ENCODE measurements at regions not wholly inside any gene's neighbourhood (a gene's known extent, or its start where the extent isn't known, plus 50 kb on each side); places are given as distances from the start of the nearest gene placed in this dataset.
"Not testable (repeated sequence)": the region's sequence is repeated elsewhere in the genome, so short reads cannot be mapped to it uniquely, and the experiment has no call there.

- Histone ChIP-seq H3K4me3 (ENCODE audit: insufficient read depth in 1 of 2, low read depth in 1 of 2, low read length in 2 of 2) (no peak overlapping the region), H3K23ac (ENCODE audit: low read length in 2 of 2) (no peak overlapping the region), H3K9me3 (ENCODE audit: control insufficient read depth, low read length) (peaks cover 3% of the 10 kb centered on the region), H3K14ac (ENCODE audit: low read length in 2 of 2) (no peak overlapping the region), H3K27ac (ENCODE audit: low read length, poor library complexity, severe bottlenecking) (no peak overlapping the region), H3K18ac (ENCODE audit: low read depth in 1 of 2, low read length in 2 of 2) (no peak overlapping the region), H3K4me1 (ENCODE audit: control insufficient read depth, insufficient read depth, low read depth, low read length) (no peaks in the 10 kb centered on the region), H3K4ac (ENCODE audit: low read depth in 1 of 2, low read length in 2 of 2) (no peak overlapping the region), H3K79me1 (replicated peaks; ENCODE audit: low read length, poor library complexity, severe bottlenecking) (no peaks in the 10 kb centered on the region), H4K91ac (ENCODE audit: low read length) (no peak overlapping the region), H2AK5ac (ENCODE audit: low read length, severe bottlenecking) (no peak overlapping the region), H2AFZ (ENCODE audit: low read depth, low read length) (no peak overlapping the region), H3K36me3 (ENCODE audit: control insufficient read depth in 1 of 2, insufficient read depth in 2 of 2, low read depth in 1 of 2, low read length in 2 of 2) (no peaks in the 10 kb centered on the region), H2BK12ac (ENCODE audit: low read length in 2 of 2) (no peak overlapping the region), H3K4me2 (ENCODE audit: low read length, poor library complexity, severe bottlenecking) (no peak overlapping the region), H2BK120ac (ENCODE audit: low read depth, low read length) (no peak overlapping the region), H2BK15ac (ENCODE audit: low read depth, poor library complexity, severe bottlenecking) (no peak overlapping the region), H2BK5ac (ENCODE audit: low read depth, low read length, poor library complexity, severe bottlenecking) (no peak overlapping the region), H3K27me3 (ENCODE audit: control insufficient read depth in 1 of 2, insufficient read depth in 1 of 2, low read length in 2 of 2) (no peaks in the 10 kb centered on the region), H4K8ac (ENCODE audit: low read length) (no peak overlapping the region), H3K9ac (ENCODE audit: low read length) (no peak overlapping the region)
- DNase-seq: no peak
- no CpG with 5 or more reads among the region's 1 CpG for WGBS
Measured at GRCh38 chr7:83837683-83838082, 188.7 kb upstream of the SEMA3E start.

GRCh38 chr7:83836028-83836427 lies 187.1 kb upstream of the SEMA3E start:
- Histone ChIP-seq H3K9me3 (ENCODE audit: control insufficient read depth, low read length) (no peaks in the 10 kb centered on the region), H2BK12ac (ENCODE audit: low read length in 2 of 2) (no peak overlapping the region), H3K9ac (ENCODE audit: low read length) (no peak overlapping the region), H2AK5ac (ENCODE audit: low read length, severe bottlenecking) (no peak overlapping the region), H3K14ac (ENCODE audit: low read length in 2 of 2) (no peak overlapping the region), H2AFZ (ENCODE audit: low read depth, low read length) (no peak overlapping the region), H2BK15ac (ENCODE audit: low read depth, poor library complexity, severe bottlenecking) (no peak overlapping the region), H3K4me2 (ENCODE audit: low read length, poor library complexity, severe bottlenecking) (no peak overlapping the region), H3K27ac (ENCODE audit: low read length, poor library complexity, severe bottlenecking) (no peak overlapping the region), H3K36me3 (ENCODE audit: control insufficient read depth in 1 of 2, insufficient read depth in 2 of 2, low read depth in 1 of 2, low read length in 2 of 2) (no peaks in the 10 kb centered on the region), H2BK120ac (ENCODE audit: low read depth, low read length) (no peak overlapping the region), H3K79me1 (replicated peaks; ENCODE audit: low read length, poor library complexity, severe bottlenecking) (no peaks in the 10 kb centered on the region), H4K8ac (ENCODE audit: low read length) (no peak overlapping the region), H3K27me3 (ENCODE audit: control insufficient read depth in 1 of 2, insufficient read depth in 1 of 2, low read length in 2 of 2) (no peaks in the 10 kb centered on the region), H3K4ac (ENCODE audit: low read depth in 1 of 2, low read length in 2 of 2) (no peak overlapping the region), H3K18ac (ENCODE audit: low read depth in 1 of 2, low read length in 2 of 2) (no peak overlapping the region), H3K4me1 (ENCODE audit: control insufficient read depth, insufficient read depth, low read depth, low read length) (no peaks in the 10 kb centered on the region), H4K91ac (ENCODE audit: low read length) (no peak overlapping the region), H2BK5ac (ENCODE audit: low read depth, low read length, poor library complexity, severe bottlenecking) (no peak overlapping the region), H3K23ac (ENCODE audit: low read length in 2 of 2) (no peak overlapping the region), H3K4me3 (ENCODE audit: insufficient read depth in 1 of 2, low read depth in 1 of 2, low read length in 2 of 2) (no peak overlapping the region)
- DNase-seq: no peak
- WGBS: no CpG with 5 or more reads among the region's 1 CpG

GRCh38 chr7:83835424-83835823 lies 186.5 kb upstream of the SEMA3E start:
- H3K36me3 ChIP-seq (ENCODE audit: control insufficient read depth in 1 of 2, insufficient read depth in 2 of 2, low read depth in 1 of 2, low read length in 2 of 2): no peaks in the 10 kb centered on the region
- no peak overlapping the region for H2AK5ac ChIP-seq (ENCODE audit: low read length, severe bottlenecking)
- H4K91ac ChIP-seq (ENCODE audit: low read length): no peak overlapping the region
- H4K8ac ChIP-seq (ENCODE audit: low read length): no peak overlapping the region
- H2BK5ac ChIP-seq (ENCODE audit: low read depth, low read length, poor library complexity, severe bottlenecking): no peak overlapping the region
- no peak overlapping the region for H3K9ac ChIP-seq (ENCODE audit: low read length)
- H3K79me1 ChIP-seq (replicated peaks; ENCODE audit: low read length, poor library complexity, severe bottlenecking): no peaks in the 10 kb centered on the region
- no peak overlapping the region for H3K4me3 ChIP-seq (ENCODE audit: insufficient read depth in 1 of 2, low read depth in 1 of 2, low read length in 2 of 2)
- H3K23ac ChIP-seq (ENCODE audit: low read length in 2 of 2): no peak overlapping the region
- H3K27ac ChIP-seq (ENCODE audit: low read length, poor library complexity, severe bottlenecking): no peak overlapping the region
- no peak overlapping the region for H2BK12ac ChIP-seq (ENCODE audit: low read length in 2 of 2)
- no peak overlapping the region for H2BK15ac ChIP-seq (ENCODE audit: low read depth, poor library complexity, severe bottlenecking)
- no peak overlapping the region for H2AFZ ChIP-seq (ENCODE audit: low read depth, low read length)
- no peak overlapping the region for H3K14ac ChIP-seq (ENCODE audit: low read length in 2 of 2)
- no peaks in the 10 kb centered on the region for H3K4me1 ChIP-seq (ENCODE audit: control insufficient read depth, insufficient read depth, low read depth, low read length)
- DNase-seq: no peak
- H3K18ac ChIP-seq (ENCODE audit: low read depth in 1 of 2, low read length in 2 of 2): no peak overlapping the region
- H2BK120ac ChIP-seq (ENCODE audit: low read depth, low read length): no peak overlapping the region
- H3K4me2 ChIP-seq (ENCODE audit: low read length, poor library complexity, severe bottlenecking): no peak overlapping the region
- H3K9me3 ChIP-seq (ENCODE audit: control insufficient read depth, low read length): no peaks in the 10 kb centered on the region
- H3K4ac ChIP-seq (ENCODE audit: low read depth in 1 of 2, low read length in 2 of 2): no peak overlapping the region
- no peaks in the 10 kb centered on the region for H3K27me3 ChIP-seq (ENCODE audit: control insufficient read depth in 1 of 2, insufficient read depth in 1 of 2, low read length in 2 of 2)

- not testable (repeated sequence) for H2BK15ac ChIP-seq (ENCODE audit: low read depth, poor library complexity, severe bottlenecking); H4K8ac ChIP-seq (ENCODE audit: low read length); H2AFZ ChIP-seq (ENCODE audit: low read depth, low read length); H3K4me3 ChIP-seq (ENCODE audit: insufficient read depth in 1 of 2, low read depth in 1 of 2, low read length in 2 of 2); H2AK5ac ChIP-seq (ENCODE audit: low read length, severe bottlenecking); H3K4me2 ChIP-seq (ENCODE audit: low read length, poor library complexity, severe bottlenecking); H3K18ac ChIP-seq (ENCODE audit: low read depth in 1 of 2, low read length in 2 of 2); H3K79me1 ChIP-seq (replicated peaks; ENCODE audit: low read length, poor library complexity, severe bottlenecking); H3K9ac ChIP-seq (ENCODE audit: low read length); H3K4ac ChIP-seq (ENCODE audit: low read depth in 1 of 2, low read length in 2 of 2); H3K36me3 ChIP-seq (ENCODE audit: control insufficient read depth in 1 of 2, insufficient read depth in 2 of 2, low read depth in 1 of 2, low read length in 2 of 2); H2BK120ac ChIP-seq (ENCODE audit: low read depth, low read length); H2BK12ac ChIP-seq (ENCODE audit: low read length in 2 of 2); H3K23ac ChIP-seq (ENCODE audit: low read length in 2 of 2); H3K27me3 ChIP-seq (ENCODE audit: control insufficient read depth in 1 of 2, insufficient read depth in 1 of 2, low read length in 2 of 2); H3K9me3 ChIP-seq (ENCODE audit: control insufficient read depth, low read length); H3K4me1 ChIP-seq (ENCODE audit: control insufficient read depth, insufficient read depth, low read depth, low read length); H3K14ac ChIP-seq (ENCODE audit: low read length in 2 of 2); H4K91ac ChIP-seq (ENCODE audit: low read length); DNase-seq; H3K27ac ChIP-seq (ENCODE audit: low read length, poor library complexity, severe bottlenecking); H2BK5ac ChIP-seq (ENCODE audit: low read depth, low read length, poor library complexity, severe bottlenecking)
- 64% methylated on average over 3 of the region's 5 CpGs for WGBS
Measured at GRCh38 chr7:83833721-83834120, 184.8 kb upstream of the SEMA3E start.

All from mesenchymal stem cell (in vitro differentiated cells and primary cell).